ENCODE measurements at regions not wholly inside any gene's neighbourhood (a gene's known extent, or its start where the extent isn't known, plus 50 kb on each side); places are given as distances from the start of the nearest gene placed in this dataset.
A peak's percentile ranks its signal among the peaks of the same experiment; 100 is the strongest.

DNA sequence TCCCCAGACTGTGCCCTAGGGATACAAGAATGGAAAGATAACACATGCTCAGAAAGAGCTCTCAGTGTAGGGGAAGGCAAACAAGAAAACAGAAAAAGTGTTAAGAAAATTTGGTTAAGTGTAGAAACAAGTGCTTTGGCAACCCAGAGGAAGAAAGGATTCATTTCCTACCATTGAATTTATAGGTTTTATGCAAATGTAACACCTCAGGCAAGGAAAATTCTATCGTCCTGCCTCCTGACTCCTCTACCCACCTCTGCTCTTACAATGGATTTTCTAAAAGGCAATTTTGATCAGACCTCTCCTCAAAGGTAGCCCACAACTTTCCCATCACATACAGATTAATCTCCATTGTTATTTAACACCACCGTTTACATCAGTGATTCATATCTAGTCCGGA lies 298.7 kb downstream of the RFC3 start:
- DNase-seq (ENCODE audit: low spot score) = no peak

DNA sequence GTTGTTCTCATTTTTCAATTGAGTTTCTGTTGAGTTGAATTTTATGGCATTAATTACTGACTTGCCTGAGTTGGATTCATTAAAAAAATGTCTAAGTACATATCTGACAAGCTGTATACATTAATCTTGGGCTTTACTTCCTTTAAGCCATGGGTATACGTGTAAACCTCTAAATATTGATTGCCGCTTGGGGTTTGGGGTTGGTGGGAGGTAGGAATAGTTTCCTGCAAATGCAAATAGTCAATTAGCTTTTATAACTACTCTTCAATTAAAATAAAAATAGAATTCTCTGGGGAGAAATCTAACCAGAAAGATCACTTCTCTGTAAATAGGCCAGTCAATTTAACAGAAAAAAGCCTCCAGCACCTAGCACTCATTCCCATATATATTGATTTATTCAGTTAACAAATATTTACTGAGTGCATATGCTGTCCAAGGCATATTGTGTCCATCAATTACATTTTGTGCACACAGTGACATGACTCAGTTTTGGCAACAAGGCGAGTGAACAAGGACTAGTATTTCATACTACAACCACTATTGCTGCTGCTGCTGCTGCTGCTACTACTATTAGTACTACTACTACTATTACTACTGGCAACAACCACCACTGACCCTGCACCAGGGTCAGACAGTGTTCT lies 306.8 kb downstream of the RFC3 start:
- no peak for DNase-seq (ENCODE audit: low spot score)

DNA sequence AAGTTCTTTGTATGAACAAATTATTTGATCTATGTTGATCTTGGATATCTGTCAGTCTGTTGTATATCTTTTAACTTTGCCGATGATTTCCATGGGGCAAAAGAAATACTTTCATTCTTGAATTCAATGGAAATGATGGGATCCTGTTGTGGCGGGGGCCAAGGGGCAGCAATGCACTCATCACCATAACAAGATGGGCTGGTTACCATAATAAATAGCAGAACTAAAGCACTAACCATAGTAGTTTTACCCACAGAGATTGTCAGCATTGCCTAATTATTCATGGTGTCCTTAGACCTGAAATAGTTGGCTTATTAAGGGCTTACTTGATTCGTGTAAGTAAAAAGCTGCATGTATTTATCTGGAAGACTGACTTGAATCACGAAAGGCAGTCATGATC lies 309.6 kb downstream of the RFC3 start:
- no peak for DNase-seq (ENCODE audit: low spot score)

DNA sequence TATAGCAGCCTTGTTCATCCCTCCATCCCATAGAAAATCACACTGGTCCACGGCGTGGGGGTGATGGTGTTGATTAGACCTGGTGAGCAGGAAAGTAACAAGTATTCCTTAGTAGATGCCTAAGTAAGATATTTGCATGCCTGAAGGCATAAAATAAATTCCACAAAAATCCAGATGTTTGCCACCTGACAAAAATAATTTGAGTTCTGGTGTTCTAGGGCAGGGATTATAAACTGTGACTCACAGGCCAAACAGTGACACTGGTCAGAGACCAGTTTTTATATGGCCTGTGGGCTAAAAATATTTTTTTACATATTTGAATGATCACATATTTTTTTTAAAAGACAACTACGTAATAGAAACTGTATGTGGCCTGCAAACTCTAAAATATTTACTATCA lies 310.7 kb downstream of the RFC3 start:
- DNase-seq (ENCODE audit: low spot score) = no peak

DNA sequence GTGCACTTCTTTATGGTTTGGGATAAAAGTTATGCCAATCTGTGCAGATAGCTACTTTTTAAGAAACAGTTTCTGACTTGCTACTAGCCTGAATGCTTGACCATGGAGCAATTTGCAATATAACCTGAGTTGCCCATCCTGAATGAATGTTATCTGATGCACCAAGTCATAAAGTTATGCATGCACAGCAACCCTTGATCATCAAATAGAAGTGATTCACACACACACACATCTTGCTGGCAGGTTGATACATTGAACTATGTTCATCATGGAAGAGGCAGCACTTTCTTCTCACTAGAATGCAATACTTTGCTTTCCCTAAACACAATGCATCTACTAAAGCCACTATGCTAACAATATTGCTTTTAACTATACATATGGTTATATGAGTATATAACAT lies 311.5 kb downstream of the RFC3 start:
- no peak for DNase-seq (ENCODE audit: low spot score)

DNA sequence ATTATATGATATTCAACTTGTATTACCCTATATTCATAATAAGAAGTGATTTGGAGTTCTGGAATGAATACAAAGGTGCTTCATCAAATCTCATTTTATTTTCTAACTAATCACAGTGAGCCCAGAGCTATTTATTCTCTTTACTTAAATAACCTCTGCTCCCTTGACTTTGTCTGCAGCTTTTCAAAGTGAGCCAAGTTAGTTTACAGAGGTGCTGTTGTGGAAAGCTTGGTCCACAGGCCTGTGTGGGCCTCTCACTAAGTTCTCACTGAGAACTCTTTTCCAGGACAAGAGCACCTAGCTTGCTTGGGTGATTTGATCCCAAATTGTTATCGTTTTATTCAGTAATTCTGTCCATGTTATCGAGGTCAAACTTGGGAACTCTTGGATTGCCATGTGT lies 319.3 kb downstream of the RFC3 start:
- DNase-seq (ENCODE audit: low spot score) = no peak

DNA sequence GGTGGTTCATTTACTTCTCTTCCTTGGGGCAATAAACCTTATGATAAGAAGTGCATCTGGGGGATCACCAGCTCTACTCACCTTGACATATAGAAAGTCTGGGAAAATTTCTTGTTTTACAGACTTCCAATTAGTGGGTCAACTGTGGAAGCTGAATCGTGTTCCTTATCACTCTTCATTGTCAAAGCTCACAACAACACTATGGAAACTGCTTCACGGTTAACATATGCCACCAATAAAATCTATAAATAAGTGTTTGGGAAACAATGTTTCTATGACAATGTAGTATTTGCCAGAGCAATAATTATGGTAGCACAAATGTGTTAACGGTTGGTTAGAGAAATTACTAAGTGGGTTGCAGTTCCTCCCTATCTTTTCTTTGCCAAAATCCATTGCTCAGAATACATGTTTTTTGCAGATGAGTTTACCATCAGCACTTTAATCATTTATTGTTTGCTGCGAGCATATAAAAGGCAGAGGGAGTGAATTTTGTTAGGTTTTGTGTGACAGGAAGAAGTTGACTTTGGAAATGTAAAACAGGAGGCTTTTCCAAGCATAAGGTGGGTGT lies 321.8 kb downstream of the RFC3 start:
- no peak for DNase-seq (ENCODE audit: low spot score)

DNA sequence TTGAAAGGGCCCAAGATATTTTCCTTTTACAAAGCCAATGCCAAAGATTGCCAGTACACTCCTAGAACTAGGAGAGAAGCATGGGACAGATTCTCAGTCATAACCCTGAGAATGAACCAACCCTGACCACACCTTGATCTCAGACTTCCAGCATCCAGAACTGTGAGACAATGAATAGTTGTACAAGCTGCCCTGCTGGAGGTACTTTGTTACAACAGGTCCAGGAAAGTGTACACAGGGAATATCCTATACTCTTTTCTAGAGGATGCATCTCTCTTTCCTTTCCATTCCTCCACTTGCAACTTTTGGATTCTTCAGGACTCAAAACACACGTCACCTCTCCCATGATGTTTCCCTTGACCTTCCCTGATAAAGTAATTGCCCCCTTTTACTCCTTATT lies 325.7 kb downstream of the RFC3 start:
- no peak for DNase-seq (ENCODE audit: low spot score)

DNA sequence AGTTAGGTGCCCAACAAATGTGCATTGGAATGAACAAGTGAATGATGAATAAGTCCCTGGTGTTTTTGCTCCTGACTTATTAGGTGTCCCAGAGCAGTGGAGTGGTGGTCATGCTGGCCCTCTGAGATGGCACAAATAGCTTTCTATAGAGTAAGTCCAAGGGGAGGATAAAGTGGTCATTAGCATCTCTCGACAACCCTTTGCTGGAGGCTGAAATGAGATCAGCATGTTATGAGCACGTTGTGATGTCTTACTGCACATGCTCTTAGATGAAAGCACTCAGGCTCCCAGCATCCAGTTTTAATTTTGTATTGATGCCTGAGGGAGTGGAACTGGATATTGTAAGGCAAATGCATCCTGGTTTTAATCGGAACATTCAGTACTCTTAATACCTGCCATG lies 326.2 kb downstream of the RFC3 start:
- DNase-seq (ENCODE audit: low spot score) = no peak

DNA sequence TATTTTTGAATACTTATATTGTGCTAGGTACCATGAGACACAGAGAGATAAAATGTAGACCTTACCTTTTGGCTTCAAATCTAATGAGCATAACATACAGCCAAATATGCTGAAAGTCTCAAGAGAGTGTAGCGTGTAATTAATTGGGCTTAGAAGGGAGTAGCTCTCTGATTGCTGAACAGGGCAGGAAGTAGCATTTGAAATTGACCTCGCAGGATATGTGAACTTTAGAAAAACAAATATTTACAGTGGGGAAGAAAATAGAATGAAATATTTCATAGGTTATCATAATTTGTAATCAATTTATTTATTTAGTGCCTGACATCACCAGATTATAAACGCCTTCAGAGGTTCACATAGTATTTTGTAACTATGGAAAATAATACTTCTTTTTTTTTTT lies 327.1 kb downstream of the RFC3 start:
- no peak for DNase-seq (ENCODE audit: low spot score)

DNA sequence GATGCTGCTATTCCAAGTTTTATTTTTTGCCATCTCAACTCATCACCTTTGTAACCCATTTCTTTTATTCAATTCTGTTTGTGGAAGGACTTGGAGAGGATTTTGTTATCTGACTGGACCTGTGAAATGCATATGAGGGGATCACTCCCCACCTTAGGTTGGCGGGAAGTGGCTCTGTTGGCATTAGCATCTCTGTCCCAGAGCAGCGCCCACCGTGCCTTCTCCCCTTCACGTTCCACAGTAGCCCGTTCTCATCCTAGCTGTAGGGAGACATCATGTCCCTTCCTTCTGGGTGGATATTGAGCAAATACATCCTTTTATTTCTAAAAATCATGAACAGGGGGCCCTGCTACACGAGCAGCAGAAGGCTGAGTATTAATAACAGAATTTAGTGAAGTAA lies 330.4 kb downstream of the RFC3 start:
- DNase-seq (ENCODE audit: low spot score) = no peak

DNA sequence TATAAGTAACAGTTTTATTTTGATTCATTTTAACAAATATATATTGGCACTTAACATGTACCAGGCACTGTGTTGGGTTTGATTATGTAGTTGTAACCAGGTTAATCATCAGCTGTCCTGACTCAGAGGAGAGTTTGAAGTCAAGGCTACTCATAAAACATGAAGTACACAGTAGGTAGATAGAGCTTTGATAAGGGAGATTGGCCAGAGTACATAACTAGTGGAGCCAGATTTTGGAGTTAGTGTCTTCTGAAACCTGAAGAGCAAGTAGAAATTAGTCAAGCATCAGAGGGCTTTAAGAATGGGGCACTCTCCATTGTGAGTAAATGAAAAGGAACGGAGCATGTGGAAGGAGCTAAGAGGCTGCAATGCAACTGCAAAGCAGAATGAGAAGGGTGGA lies 333.9 kb downstream of the RFC3 start:
- DNase-seq (ENCODE audit: low spot score) = no peak

DNA sequence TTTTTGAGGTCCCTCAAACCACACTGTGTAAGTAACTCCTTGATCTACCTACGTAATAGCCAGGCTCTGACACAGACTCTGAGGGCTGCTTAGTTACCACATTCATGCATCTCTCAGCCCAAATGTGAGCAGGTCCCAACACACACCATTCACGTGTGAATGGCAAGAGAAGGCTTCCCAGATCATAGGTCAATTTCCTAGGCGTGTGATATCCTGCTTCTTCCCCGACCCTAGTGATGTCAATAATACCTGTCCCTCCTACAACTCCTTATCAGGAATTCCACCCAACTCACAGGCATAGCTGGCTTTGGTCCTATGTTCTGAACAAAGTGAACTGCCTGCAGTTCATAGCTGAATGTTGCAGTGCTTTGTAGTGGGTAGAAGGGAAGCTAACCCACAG lies 334.5 kb downstream of the RFC3 start:
- DNase-seq (ENCODE audit: low spot score) = no peak

DNA sequence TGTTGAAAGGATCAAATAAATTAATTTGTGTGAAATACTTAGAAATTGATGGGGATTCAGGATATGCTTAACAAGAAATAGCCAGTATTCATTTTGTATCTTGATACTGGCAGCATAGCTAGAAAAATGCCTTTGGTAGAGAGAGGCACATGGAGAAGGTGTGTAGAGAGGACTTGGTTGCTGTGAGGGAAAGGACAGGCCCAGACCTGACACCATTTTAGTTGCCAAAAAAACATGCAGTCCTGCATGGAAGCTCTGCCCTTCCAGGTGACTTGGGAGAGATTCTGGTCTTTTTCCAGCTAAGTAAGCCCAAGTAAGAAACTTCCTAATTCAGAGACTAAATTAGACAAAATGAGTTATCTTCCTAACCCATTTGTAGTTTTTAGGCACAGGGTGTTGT lies 335.0 kb downstream of the RFC3 start:
- DNase-seq (ENCODE audit: low spot score) = no peak

DNA sequence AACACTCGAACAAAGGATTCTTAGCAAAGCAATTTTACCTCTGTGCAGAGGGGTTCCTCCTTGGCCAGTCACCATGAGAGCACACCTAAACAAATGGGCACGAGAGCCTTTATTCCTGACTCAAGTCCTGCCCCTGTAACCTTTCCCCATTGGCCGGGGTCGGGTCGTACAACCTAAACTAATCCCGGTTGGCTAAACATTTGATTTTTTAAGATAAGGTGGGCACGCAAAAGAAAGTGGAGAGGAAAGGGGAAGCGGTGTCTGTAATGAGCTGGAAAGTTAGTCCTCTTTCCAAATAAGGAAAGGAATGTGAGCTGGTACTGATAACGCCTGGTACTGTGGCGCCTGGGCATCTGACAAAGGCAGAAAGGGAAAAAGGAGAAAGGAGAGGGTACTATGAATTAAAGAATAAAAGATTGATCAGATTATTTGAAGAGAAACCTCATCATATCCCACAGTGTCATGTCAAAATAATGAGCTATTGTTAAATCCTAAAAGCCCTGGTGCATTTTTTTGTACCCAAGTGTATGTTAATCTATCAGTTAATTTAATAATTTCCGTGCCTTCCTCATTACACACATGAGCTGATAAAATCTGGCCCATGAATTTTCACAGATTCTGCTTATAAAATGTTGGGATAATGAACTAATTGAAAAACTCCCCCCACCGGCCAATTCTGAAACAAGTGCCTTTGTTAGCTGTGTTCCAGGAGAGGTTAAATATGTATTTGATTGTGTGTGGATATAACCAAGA lies 335.7 kb downstream of the RFC3 start:
- no peak for DNase-seq (ENCODE audit: low spot score)

DNA sequence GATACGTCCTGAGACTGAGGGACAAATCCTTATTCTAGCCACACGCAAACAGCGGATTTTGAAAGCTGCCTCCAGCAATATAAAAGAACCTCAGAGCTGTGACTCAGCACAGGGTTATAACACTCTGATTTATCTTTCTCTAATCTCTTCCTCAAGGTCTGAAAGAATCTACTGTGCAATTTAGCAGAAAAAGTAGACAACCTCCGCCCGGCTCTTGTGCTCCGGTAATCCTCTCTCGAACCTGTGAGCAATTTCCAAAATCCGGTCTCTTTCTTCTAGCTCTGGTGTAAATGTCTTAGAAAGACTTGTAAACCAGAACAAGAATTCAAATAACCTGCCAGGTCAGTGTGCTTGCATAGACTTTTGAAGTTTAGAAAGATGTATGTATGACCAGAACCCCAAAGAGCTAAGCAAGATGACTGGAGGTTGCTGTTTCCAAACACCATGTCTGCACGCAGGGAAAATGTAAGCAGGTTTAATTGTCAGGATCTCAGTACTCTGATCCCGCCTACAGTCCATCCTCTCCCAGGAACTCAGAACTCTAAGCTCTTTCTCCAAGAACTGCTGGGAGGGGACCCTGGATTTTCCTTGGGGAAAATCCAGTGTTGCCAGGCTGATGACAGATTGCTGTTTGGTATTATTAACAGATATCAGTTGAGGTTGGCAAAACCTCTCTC lies 338.1 kb downstream of the RFC3 start:
- DNase-seq (ENCODE audit: low spot score) = no peak

DNA sequence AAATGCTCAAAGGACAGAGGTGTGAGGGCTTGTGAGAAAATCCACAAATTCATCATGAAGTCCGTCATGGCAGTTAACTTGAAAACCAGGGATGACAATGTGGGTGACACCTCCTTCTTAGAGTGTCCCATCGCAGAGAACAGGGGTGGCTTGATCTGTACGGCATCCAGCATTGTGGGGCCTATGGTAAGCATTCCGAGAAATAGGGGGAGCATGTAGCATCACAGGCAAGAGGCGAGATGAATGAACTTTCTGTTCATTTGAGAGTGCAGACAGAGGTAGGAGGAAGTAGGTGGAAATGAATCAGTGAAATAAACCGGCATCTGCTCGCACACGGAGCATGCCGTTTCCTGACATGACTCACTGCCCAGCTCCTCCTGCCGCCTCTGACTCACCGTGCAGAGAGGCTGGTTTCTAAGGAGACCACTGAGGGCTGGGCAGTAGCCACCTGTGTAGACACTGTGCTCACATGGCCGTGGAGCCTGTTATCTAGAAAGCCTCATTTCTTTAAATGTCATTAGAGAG lies 339.0 kb downstream of the RFC3 start:
- peak; percentile 73 for DNase-seq (ENCODE audit: low spot score)

DNA sequence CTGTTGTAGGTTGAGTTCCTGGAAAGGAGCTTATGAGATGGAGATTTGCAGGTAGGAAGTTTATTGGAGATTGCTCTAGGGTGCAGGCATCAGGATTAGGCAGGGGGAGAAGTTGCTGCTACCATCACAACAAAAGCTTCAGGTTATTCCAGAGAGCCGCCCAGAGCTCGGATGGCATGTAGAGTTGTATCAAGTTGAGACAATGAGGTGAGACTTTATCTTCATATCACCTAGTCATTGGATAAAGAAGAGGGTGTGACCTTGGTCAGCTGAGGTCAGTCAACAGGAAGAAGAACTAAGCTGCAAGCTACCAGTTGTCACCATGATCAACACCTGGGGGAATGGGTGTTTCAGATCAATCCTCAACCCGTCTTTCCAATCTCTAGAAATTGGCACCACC lies 342.0 kb downstream of the RFC3 start:
- DNase-seq (ENCODE audit: low spot score) = no peak

DNA sequence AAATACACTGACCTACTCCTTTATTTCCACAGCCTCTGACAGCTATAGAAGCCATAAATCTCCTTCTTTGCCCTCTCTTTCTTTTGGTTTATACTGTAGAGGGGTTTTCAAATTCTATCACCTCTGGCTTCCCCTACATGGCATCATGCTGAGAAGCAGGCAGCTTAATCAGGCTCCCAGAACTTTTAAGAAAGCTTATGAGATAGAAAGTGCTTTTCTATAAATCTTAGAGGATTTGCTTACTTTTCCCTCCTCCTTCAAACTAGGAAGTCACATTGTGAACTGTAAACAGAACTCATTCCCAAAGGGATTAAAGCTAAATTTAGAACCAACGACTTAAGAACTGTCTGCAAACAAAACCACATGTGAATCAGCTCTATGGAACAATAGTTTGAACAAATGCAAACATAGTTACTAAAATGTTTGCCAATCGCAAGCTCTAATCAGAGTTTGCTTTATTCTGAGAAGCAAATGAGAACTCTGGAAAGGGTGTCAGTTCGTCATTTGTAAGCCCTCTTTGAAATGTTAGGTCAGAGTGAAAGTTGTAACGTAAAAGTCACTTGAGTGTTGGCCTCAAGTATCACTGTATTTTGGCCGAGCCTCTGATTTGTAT lies 344.1 kb downstream of the RFC3 start:
- DNase-seq (ENCODE audit: low spot score) = no peak

DNA sequence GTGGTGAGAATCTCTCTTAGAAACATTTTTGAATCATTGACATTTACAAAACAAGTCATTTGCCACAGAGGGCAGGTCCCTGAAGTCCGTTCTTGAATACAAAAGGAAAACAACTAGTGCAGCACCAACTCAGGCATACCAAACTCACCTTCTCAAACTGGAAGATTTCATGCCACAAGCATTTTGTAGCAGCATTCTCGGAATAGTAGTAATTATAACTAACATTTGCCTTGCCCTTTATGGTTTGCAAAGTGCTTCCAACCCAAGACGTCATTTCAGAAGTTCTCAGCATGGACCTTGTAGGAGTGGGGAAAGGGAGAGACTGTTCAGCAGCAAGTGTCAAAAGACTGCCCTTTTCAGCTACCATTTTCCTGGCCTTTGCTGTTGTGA lies 344.6 kb downstream of the RFC3 start:
- DNase-seq (ENCODE audit: low spot score) = no peak

DNA sequence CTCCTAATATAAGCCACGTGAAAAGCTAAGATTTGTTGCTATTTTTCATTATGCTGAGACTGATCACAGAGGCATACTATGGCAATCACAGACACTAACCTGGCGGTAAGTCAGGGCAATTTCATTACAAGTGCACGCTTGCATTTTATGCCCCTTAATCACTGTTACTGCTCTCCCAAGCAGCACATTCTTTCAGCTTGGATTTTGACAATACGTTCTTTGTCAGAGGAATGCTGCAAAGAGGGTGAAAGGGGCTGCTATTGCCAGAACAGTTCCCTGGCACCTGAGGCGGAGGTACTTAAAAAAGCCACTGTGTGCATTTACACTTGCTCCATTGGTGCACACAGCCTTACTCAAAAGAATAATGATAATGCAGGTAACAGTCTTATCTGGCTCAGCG lies 346.6 kb downstream of the RFC3 start:
- DNase-seq (ENCODE audit: low spot score) = no peak

DNA sequence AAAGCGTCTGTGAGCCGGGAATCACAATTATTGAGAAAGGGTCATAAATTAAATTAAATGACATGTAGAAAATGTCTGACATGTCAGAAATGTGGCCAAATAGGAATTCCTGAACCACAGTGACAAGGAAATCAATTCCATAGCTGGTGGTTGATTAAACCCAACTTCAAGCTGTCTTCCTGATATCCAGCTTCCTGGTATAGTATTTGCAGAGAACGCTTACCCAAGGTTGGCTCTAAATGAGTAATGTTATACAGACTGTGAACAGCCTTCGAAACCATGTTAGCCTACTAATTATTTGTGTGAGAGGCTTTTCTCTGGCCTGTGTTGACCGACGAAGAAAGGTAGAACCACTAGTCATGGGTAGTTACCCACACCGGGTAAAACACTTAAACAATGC lies 347.2 kb downstream of the RFC3 start:
- no peak for DNase-seq (ENCODE audit: low spot score)

DNA sequence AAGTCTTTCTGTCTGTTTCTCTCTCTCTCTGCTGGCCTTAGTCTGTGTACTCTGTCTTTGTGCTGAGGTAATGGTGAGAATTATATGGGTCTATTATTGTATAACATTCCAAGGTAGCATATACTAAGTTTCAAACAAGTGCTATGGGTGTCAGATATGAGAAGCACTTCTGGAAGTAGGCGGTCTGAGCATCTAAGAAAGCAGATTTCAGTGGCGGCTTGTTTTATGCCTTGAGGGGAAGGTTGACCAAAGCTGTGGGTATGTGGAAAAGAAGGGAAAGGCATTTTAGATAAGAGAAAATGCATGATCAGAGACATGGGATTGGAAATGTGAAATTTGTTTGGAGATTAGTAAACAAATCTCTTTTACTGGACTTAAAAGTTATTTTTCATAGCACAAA lies 348.5 kb downstream of the RFC3 start:
- no peak for DNase-seq (ENCODE audit: low spot score)
